Endothelial cell (in vitro differentiated cells): ENCODE measurements at regions not wholly inside any gene's neighbourhood (a gene's known extent, or its start where the extent isn't known, plus 50 kb on each side); places are given as distances from the start of the nearest gene placed in this dataset.

Source experiments
- DNase-seq: peaks from one replicate; pipeline ENCODE4 v3.0.0; 2021; ENCODE audit warnings: low spot score
- H3K27ac Mint-ChIP-seq: one replicate; pipeline ENCODE4 v1.8.0; 2021; ENCODE audit warnings: mixed read lengths, inconsistent platforms; ENCODE audit not compliant: unreplicated experiment
- H3K27me3 Mint-ChIP-seq: one replicate; pipeline ENCODE4 v1.8.0; 2021; ENCODE audit warnings: mild to moderate bottlenecking, moderate library complexity, mixed read lengths, inconsistent platforms; ENCODE audit not compliant: unreplicated experiment
- H3K36me3 Mint-ChIP-seq: one replicate; pipeline ENCODE4 v1.8.0; 2021; ENCODE audit warnings: mild to moderate bottlenecking, low read depth, mixed read lengths, inconsistent platforms; ENCODE audit not compliant: unreplicated experiment
- H3K4me1 Mint-ChIP-seq: one replicate; pipeline ENCODE4 v1.8.0; 2021; ENCODE audit warnings: mild to moderate bottlenecking, mixed read lengths, inconsistent platforms; ENCODE audit not compliant: unreplicated experiment
- H3K4me3 Mint-ChIP-seq: one replicate; pipeline ENCODE4 v1.8.0; 2021; ENCODE audit warnings: mild to moderate bottlenecking, mixed read lengths, inconsistent platforms; ENCODE audit not compliant: unreplicated experiment
- H3K9me3 Mint-ChIP-seq: one replicate; pipeline ENCODE4 v1.8.0; 2021; ENCODE audit warnings: mixed read lengths, inconsistent platforms; ENCODE audit not compliant: unreplicated experiment
- CTCF ChIP-seq: fragments of 200-600 bp; sonication (generic); IDR thresholded peaks from one replicate; pipeline ENCODE4 v1.5.0; 2021; ENCODE audit warnings: antibody characterized with exemption; ENCODE audit not compliant: unreplicated experiment

GRCh38 chr11:123261345-123262106, 66.5 kb upstream of the CLMP start:
- peak; percentile 82 for TF ChIP-seq CTCF
- peaks cover 2% of the 10 kb centered on the region for H3K27me3 Mint-ChIP-seq
- H3K36me3 Mint-ChIP-seq = peaks cover 3% of the 10 kb centered on the region
- no peak overlapping the region for H3K27ac Mint-ChIP-seq
- no peak overlapping the region for H3K4me3 Mint-ChIP-seq
- peak; percentile 87 for DNase-seq
- H3K9me3 Mint-ChIP-seq = no peaks in the 10 kb centered on the region
- H3K4me1 Mint-ChIP-seq = peaks cover 31% of the 10 kb centered on the region

GRCh38 chr11:123260511-123261211, 65.6 kb upstream of the CLMP start:
- Mint-ChIP-seq H3K4me3 (no peak overlapping the region), H3K36me3 (peaks cover 3% of the 10 kb centered on the region), H3K27me3 (peaks cover under 1% of the 10 kb centered on the region), H3K27ac (no peak overlapping the region), H3K9me3 (no peaks in the 10 kb centered on the region), H3K4me1 (peaks cover 29% of the 10 kb centered on the region)
- DNase-seq = no peak
- TF ChIP-seq CTCF = no peak

GRCh38 chr11:123258877-123259276, 63.8 kb upstream of the CLMP start:
- Mint-ChIP-seq H3K9me3 (no peaks in the 10 kb centered on the region), H3K4me3 (no peak overlapping the region), H3K27me3 (no peaks in the 10 kb centered on the region), H3K36me3 (peaks cover 3% of the 10 kb centered on the region), H3K4me1 (peaks cover 11% of the 10 kb centered on the region), H3K27ac (no peak overlapping the region)
- DNase-seq = no peak
- no peak for TF ChIP-seq CTCF

- no peaks in the 10 kb centered on the region for H3K9me3 Mint-ChIP-seq
- H3K4me3 Mint-ChIP-seq = no peak overlapping the region
Measured at GRCh38 chr11:123257370-123257769, 62.3 kb upstream of the CLMP start.

More at GRCh38 chr11:123257370-123257769, 62.3 kb upstream of the CLMP start:
- Mint-ChIP-seq H3K36me3 (peaks cover 3% of the 10 kb centered on the region), H3K27ac (no peak overlapping the region), H3K27me3 (peaks cover under 1% of the 10 kb centered on the region), H3K4me1 (peaks cover under 1% of the 10 kb centered on the region)
- no peak for DNase-seq
- no peak for TF ChIP-seq CTCF
